Activated T-cell treated with anti-CD3 and anti-CD28 coated beads, Interleukin-2, amount 50 U/mL, for 4 hours (primary cell): ENCODE measurements at regions not wholly inside any gene's neighbourhood (a gene's known extent, or its start where the extent isn't known, plus 50 kb on each side); places are given as distances from the start of the nearest gene placed in this dataset.

Source experiments
- ATAC-seq, 2 donors: fragments of 200-7000 bp; cut with Tn5 transposase; one replicate each; pipeline ENCODE4 v1.10.0; 2021
- DNase-seq: peaks from one replicate; pipeline ENCODE4 v3.0.0-alpha.2; 2020
- H3K27me3 Mint-ChIP-seq: one replicate; pipeline ENCODE4 v1.8.0; 2021; ENCODE audit warnings: low read depth, mixed read lengths
- H3K36me3 Mint-ChIP-seq: one replicate; pipeline ENCODE4 v1.8.0; 2022; ENCODE audit warnings: mixed read lengths; ENCODE audit not compliant: insufficient read depth
- H3K4me1 Mint-ChIP-seq: one replicate; pipeline ENCODE4 v1.8.0; 2021; ENCODE audit warnings: low read depth, mixed read lengths
- H3K4me3 Mint-ChIP-seq: one replicate; pipeline ENCODE4 v1.8.0; 2021; ENCODE audit warnings: mild to moderate bottlenecking, moderate library complexity, mixed read lengths
- H3K9me3 Mint-ChIP-seq: one replicate; pipeline ENCODE4 v1.8.0; 2021; ENCODE audit warnings: mixed read lengths

DNA sequence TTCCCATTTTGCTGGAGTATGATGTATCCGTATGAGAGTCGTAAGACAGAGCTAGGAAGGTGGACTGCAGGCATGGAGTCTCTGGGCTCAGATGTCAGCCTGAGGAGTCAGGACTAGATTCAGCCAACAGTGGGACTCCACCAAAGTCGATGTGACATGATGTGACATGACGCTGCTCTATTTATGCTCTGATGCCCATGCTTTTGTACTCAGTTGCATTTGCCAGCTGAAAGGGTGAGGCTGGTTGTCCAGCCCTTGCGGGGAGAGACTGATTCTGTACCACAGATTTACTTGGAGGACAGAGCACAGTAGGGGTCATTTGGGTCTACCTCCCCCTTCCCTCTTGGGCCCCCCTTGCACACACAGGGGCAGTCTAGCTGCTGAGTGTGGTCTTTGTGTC lies 88.5 kb upstream of the ATG10 start:
- Mint-ChIP-seq H3K36me3 (no peaks in the 10 kb centered on the region), H3K4me3 (no peak overlapping the region), H3K9me3 (no peaks in the 10 kb centered on the region), H3K27me3 (peaks cover 2% of the 10 kb centered on the region), H3K4me1 (no peaks in the 10 kb centered on the region)
- ATAC-seq = no peak
- DNase-seq = no peak

DNA sequence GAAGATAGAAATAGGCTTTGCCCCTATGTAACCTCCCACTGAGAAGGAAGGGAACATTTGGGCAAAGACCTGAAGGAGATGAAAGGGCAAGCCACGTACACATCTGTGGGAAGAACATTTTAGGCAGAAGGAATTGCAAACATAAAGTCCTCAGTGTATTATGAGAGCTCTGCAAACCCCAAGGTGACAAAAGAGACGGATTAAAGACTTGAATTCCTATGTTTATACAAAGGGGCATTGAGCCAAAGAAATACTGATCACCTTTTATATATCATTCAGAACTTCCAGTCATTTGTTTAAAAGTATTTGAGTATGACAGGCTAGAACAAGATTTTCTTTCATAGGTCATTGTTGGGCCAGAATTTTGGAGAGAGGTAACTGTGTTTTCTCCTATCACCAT lies 90.2 kb upstream of the ATG10 start:
- H3K9me3 Mint-ChIP-seq = no peaks in the 10 kb centered on the region
- DNase-seq (no peak), ATAC-seq (no peak)
- peaks cover 2% of the 10 kb centered on the region for H3K27me3 Mint-ChIP-seq
- H3K4me1 Mint-ChIP-seq = no peaks in the 10 kb centered on the region
- H3K36me3 Mint-ChIP-seq = no peaks in the 10 kb centered on the region
- H3K4me3 Mint-ChIP-seq = no peak overlapping the region

DNA sequence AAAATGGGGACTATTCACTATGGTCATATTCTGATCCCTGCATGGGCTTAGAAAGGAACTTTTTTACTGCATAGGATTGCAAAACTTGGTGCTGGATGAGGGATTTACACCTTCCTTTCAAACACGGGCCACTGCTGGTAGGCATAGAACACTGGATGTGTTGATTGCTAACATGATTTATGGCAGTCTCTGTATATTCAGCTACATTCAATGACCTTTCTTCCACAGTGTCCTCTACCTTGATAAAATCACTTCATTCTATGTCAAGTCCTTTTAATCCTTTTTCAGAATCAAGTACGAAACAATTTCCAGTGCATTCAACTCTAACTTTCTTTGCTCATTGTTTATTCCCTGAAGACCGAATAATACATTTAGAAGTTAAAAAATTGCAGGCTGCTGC lies 91.9 kb upstream of the ATG10 start:
- no peaks in the 10 kb centered on the region for H3K4me1 Mint-ChIP-seq
- no peak overlapping the region for H3K4me3 Mint-ChIP-seq
- H3K27me3 Mint-ChIP-seq = peaks cover 2% of the 10 kb centered on the region
- no peak for DNase-seq
- no peaks in the 10 kb centered on the region for H3K9me3 Mint-ChIP-seq
- no peak for ATAC-seq
- H3K36me3 Mint-ChIP-seq = no peaks in the 10 kb centered on the region

DNA sequence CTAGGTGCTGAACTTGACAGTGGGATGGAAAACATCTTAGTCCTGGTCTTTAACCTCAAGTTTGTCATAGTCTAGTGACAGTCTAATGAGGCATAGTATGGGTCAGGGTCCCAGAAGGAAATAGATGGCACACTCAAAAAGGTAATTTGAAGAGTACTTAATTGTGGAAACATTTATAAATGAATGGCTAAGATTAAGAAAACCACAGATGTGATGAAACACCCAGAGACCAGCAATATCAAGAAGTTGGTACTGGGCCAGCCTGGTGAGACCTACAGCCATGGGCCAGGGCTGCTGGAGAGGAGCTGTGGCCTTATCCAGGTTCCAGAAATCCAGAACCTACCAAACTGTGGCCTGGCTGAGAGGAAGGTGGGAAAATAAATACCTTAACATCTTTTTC lies 93.5 kb upstream of the ATG10 start:
- no peak overlapping the region for H3K4me3 Mint-ChIP-seq
- H3K9me3 Mint-ChIP-seq = no peaks in the 10 kb centered on the region
- H3K36me3 Mint-ChIP-seq = no peaks in the 10 kb centered on the region
- DNase-seq = no peak
- H3K4me1 Mint-ChIP-seq = no peaks in the 10 kb centered on the region
- no peak for ATAC-seq
- peaks cover 2% of the 10 kb centered on the region for H3K27me3 Mint-ChIP-seq

DNA sequence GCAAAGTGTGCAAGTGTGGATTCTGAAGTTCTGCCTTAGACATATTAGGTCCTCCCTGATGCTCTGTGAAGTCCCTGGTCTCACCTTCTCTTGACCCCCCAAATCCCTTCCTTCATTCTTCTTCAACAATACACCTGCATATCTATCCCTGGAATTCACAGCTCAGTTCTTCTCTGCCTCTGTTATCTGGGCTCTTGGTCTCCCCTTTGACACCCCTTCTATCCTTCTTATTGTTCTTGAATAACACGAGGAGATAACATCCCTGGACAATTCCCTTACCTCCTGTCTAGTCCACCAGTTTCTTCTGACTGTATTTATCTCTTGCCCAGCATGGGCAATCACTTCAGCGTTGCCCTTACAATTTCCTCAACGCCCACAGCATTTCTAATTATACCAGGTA lies 104.8 kb upstream of the ATG10 start:
- no peaks in the 10 kb centered on the region for H3K27me3 Mint-ChIP-seq
- no peaks in the 10 kb centered on the region for H3K36me3 Mint-ChIP-seq
- ATAC-seq = no peak
- H3K9me3 Mint-ChIP-seq = no peaks in the 10 kb centered on the region
- H3K4me1 Mint-ChIP-seq = no peaks in the 10 kb centered on the region
- no peak overlapping the region for H3K4me3 Mint-ChIP-seq
- DNase-seq = no peak

DNA sequence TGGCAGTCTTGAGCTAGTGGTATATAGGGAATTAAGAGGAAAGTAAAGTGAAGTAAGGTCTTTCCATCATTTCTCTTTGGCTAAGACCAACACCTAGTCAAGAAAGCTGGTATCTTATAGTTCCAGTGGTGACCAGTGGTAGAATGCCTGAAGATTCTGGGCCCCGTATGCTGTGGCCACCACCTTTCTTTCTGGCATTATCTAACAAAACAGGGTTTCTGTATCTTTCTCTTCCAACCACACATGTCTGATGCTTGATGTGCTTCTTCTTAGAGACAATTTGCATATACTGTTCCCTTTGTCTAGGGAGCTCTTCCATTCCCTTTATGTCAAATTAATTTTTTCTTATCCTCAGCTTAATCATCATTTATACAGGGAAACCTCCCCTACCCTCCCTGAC lies 109.9 kb upstream of the SSBP2 start:
- Mint-ChIP-seq H3K27me3 (no peaks in the 10 kb centered on the region), H3K36me3 (no peaks in the 10 kb centered on the region), H3K4me1 (peaks cover 2% of the 10 kb centered on the region), H3K4me3 (no peak overlapping the region), H3K9me3 (no peaks in the 10 kb centered on the region)
- ATAC-seq = no peak
- DNase-seq = no peak

DNA sequence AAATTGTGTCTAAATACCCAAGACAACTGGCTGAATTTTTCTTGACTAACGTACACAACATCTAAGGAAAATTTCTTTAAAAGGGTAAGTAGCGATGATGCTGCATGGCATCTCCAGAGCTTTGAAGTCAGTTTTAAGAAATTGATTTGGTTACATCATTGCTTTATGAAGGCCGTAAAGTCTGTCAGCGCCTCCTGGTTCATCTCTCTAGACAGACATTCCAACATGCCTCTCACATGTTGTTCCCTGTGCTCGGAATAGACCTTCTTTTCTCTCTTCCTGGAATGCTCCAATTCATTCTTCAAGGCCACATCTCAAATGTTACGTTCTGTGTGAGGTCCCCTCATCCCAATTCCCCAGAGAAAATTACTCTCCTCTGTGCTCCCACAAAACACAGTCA lies 108.7 kb upstream of the SSBP2 start:
- Mint-ChIP-seq H3K36me3 (no peaks in the 10 kb centered on the region), H3K27me3 (no peaks in the 10 kb centered on the region), H3K4me3 (no peak overlapping the region), H3K9me3 (no peaks in the 10 kb centered on the region), H3K4me1 (peaks cover 8% of the 10 kb centered on the region)
- ATAC-seq = no peak
- DNase-seq = no peak

DNA sequence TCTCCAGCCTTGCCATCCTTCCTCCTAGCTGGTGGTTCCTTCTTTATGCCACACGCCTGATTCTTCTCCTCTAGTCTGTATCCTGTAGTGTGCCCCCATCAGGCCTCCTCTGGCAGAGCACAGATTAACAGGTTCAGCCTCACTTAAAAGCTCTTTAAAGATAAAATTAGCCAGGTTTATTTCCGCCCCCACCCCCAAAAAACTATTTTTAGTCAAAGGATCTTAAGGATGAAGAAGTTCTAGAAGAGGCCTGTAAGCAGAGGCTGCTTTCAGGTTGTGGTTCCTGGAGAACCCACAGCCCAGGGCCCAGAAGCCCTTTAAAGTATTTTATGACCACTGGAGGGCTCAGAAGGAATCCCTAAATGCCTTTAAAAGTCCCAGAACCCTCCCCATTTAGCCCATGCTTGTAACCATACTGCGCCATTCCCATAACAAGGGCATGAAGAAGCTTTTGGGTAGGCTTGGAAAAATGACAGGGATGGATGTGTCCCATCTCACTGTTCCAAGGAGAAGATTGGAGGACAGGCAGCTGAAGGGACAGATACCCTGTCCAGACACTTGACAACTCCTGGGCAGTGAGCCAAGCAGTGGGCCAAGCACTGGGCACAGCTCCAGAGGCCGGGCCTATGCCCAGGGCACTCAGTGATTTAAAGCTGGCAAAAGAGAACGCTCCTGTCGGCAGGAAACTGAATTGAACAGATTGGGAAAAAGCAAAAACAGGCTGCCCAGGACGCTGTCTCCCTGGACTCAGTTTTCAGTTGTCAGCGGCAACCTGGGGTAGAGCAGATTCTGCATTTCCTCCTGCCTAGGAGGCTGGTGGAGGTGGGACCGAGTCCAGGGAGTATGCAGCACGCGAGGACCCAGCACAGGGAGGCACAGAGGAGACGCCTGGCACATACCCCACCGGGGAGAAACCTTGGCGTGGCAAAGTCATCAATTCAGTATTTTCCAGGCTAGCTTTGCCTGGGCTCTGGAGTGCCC lies 106.3 kb upstream of the SSBP2 start:
- H3K4me3 Mint-ChIP-seq = no peak overlapping the region
- H3K4me1 Mint-ChIP-seq = peaks cover 25% of the 10 kb centered on the region
- no peak for ATAC-seq
- H3K27me3 Mint-ChIP-seq = no peaks in the 10 kb centered on the region
- H3K36me3 Mint-ChIP-seq = no peaks in the 10 kb centered on the region
- no peak for DNase-seq
- no peaks in the 10 kb centered on the region for H3K9me3 Mint-ChIP-seq

DNA sequence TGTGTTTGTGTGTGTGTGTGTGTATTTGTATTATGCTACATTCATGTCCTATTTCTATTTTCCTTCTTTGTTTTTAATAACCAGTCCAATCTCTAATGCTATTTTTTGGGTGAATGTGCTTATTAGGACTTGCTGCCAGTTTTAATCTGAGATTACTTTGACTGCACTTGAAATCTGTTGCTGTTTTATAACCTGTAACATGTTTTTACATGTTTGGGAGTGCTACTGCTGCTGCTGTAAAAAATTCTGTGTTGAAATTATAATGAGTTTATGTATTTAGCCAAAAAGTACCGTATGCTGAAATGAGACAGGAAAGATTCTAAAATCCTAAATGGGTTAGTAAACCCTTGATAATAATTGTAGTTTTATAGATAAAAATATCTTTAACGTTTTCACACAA lies 104.7 kb upstream of the SSBP2 start:
- DNase-seq = no peak
- Mint-ChIP-seq H3K4me3 (no peak overlapping the region), H3K36me3 (no peaks in the 10 kb centered on the region), H3K27me3 (no peaks in the 10 kb centered on the region), H3K9me3 (no peaks in the 10 kb centered on the region), H3K4me1 (peaks cover 37% of the 10 kb centered on the region)
- ATAC-seq = no peak

DNA sequence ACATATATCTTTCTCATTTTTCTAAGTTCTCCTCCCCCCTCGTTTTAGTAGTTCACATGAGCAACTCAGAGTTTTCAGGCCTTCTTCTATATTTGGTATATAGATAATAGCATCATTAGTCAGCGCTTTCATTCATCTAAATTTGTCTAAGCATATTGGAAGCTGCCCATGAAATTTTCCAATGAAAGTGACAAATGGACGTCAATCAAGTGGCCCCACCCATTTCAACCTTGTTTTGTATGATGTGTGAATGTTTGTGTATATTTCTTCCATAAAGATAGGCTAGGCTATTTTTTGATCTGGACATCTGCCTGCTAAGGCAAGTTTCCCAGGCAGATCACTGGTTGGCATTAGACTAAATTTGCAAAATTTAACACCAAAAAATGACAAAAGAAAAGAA lies 104.0 kb upstream of the SSBP2 start:
- H3K4me1 Mint-ChIP-seq = peaks cover 44% of the 10 kb centered on the region
- DNase-seq = no peak
- H3K36me3 Mint-ChIP-seq = no peaks in the 10 kb centered on the region
- ATAC-seq = no peak
- no peaks in the 10 kb centered on the region for H3K9me3 Mint-ChIP-seq
- H3K27me3 Mint-ChIP-seq = no peaks in the 10 kb centered on the region
- H3K4me3 Mint-ChIP-seq = no peak overlapping the region

DNA sequence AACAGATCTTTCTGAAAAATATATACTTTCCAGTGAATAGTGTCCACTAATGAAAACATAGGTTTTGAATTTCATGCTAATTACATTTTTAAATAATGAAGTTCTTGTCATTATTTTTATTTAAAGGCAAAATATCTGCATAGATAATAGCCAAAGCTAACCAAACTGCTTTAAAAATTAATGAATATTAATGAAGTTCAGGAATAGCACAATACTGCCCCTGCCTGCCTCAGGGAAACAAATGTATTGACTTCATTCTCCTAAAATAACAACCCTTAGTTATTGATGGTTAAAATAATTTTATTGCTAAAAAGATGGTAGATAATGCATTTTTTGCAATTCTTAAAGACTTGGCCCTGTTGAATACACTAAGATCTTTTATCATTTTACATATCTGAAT lies 103.6 kb upstream of the SSBP2 start:
- Mint-ChIP-seq H3K4me1 (peaks cover 45% of the 10 kb centered on the region), H3K4me3 (no peak overlapping the region), H3K27me3 (no peaks in the 10 kb centered on the region), H3K36me3 (no peaks in the 10 kb centered on the region), H3K9me3 (no peaks in the 10 kb centered on the region)
- ATAC-seq = no peak
- no peak for DNase-seq

DNA sequence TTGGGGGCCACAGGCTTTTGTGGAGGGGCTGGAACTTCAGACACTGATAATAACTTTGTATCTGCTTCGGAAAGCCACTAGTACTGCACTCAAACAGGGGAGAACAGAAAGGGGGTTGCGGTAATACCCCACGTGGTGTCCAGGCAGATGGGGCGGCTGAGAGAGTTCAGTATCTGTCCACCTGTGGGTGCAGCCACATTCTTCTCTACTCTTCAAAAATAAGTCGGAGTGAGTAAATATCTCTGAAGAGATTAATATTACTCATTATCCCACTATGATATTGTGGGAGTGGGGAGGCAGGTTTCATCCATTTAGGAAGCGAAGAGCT lies 102.1 kb upstream of the SSBP2 start:
- ATAC-seq (no peak), DNase-seq (no peak)
- H3K4me1 Mint-ChIP-seq = peaks cover 45% of the 10 kb centered on the region

DNA sequence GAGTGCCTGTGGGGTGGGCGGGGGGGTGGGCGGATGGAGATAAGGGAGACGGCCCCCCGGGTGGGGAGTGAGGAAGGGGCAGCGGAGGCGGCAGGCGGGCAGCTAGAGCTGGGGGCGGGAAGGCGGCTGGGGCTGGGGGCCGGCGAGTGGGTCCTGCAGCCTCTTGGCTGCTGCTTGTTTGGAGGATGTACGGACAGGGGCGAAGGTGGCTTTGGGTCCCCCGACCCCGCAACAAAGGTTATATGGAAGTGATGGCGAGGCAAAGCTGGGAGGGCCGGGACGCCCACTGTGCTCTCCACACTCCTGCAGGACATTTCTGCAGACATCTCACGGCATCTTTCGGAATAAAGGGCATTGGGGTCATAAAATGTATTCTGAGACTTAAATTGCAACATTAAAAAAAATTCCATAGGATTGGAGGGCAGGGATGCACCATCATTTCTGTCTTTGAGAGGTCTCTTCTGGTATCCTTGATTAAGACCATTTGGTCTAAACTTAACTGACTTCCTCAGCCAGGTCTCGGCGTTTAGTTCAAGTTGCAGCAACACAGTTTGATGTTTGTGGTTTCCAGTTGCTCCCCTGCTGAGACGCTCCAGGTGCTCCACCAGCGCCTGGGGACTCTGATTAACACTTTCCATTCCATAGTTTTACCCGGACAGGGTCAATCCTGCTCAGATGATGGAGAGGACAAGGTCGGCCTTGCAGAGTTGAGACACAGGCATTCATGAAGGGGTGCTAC lies 101.6 kb upstream of the SSBP2 start:
- Mint-ChIP-seq H3K36me3 (no peaks in the 10 kb centered on the region), H3K4me3 (peak overlapping the region; percentile 76), H3K4me1 (peaks cover 45% of the 10 kb centered on the region), H3K9me3 (no peaks in the 10 kb centered on the region), H3K27me3 (no peaks in the 10 kb centered on the region)
- ATAC-seq (no peak), DNase-seq (no peak)

More for the DNA sequence above, 102.1 kb upstream of the SSBP2 start:
- H3K27me3 Mint-ChIP-seq = no peaks in the 10 kb centered on the region
- no peaks in the 10 kb centered on the region for H3K9me3 Mint-ChIP-seq
- H3K4me3 Mint-ChIP-seq = peak overlapping the region; percentile 76
- no peaks in the 10 kb centered on the region for H3K36me3 Mint-ChIP-seq

DNA sequence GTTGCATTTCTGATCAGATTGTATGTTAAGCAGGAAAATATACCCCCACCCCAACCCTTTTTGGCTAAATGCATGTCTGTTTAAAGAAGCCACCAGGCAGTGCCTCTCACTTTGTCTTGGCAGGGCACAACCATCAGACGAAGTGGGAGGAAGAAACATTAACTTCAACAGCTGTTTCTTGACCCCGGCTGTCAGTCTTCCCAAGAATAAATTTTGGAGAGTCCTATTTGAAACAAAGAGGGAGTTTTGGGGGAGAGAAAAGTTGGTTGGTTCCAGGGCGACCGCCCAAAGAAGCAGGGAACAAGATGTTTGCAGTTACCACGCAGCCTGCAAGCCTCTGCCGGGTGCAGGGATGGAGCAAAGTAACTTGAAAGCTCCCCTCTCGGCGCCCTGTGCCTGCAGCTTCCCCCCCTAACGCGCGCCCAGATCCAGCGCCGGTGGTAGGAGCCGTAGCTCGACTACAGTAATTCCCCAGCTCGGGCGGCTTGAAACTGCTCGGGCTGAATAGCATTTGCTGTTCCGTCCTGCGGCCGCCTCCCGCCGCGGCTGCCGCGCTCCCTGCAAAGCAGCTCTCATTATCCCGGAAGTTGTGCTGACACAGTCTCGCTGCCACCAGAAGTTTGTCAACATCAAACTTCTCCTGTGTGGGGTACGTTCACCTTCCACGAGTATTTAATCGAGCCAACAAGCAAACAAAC lies 100.7 kb upstream of the SSBP2 start:
- DNase-seq (peak; percentile 83), ATAC-seq (peak; percentile 95)
- Mint-ChIP-seq H3K9me3 (no peaks in the 10 kb centered on the region), H3K4me1 (peaks cover 43% of the 10 kb centered on the region), H3K36me3 (no peaks in the 10 kb centered on the region), H3K4me3 (peak overlapping the region; percentile 86), H3K27me3 (no peaks in the 10 kb centered on the region)
